SH-SY5Y (cell line): ENCODE measurements at regions not wholly inside any gene's neighbourhood (a gene's known extent, or its start where the extent isn't known, plus 50 kb on each side); places are given as distances from the start of the nearest gene placed in this dataset.

Experiments used
- GATA2 ChIP-seq: IDR thresholded peaks from 2 replicates; pipeline ENCODE4 v1.6.1; 2011; ENCODE audit warnings: mild to moderate bottlenecking, low read depth, low read length
- GATA3 ChIP-seq: IDR thresholded peaks from 2 replicates; pipeline ENCODE4 v1.6.1; 2011; ENCODE audit warnings: low read depth, mild to moderate bottlenecking, low read length, moderate library complexity

DNA sequence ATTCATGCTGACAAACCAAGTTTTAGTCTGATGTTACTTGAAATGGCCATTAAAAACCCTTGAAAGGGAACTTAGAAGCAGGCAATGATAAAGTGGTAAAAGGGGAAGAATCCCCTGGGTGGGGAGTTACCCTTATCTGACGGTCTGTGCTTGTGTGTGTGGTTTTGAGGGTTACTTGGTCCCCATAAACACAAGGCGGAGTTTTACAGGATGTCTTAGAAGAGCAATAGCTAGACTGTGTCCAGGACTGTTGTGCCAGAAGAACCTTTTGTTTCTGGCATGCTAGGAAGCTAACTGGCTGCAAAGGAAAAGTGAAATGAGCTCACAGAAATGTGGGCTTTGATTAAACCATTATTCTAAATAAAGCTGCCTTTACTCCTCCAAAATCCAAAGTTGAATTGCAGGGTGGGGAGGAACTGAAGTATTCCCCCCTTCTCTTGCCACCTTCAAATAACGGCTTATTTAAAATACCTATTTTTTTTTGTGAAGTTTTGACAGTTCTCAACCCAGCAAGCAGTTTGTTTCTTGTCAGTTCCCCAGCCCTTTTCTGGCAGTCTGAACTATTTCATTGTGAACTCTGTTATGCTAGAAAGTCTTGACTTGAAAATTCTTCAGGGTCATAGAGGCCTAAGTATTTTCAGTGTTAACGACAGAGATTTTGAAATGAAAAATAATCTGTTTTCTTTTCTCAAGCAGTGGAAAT, 443.5 kb downstream of the OTOL1 start:
- TF ChIP-seq GATA3 = no peak
- no peak for TF ChIP-seq GATA2
